HG03159 (cell line): ENCODE measurements at regions not wholly inside any gene's neighbourhood (a gene's known extent, or its start where the extent isn't known, plus 50 kb on each side); places are given as distances from the start of the nearest gene placed in this dataset.
"Not testable (repeated sequence)": the region's sequence is repeated elsewhere in the genome, so short reads cannot be mapped to it uniquely, and the experiment has no call there.

Experiments
- ATAC-seq: cut with Tn5 transposase; IDR thresholded peaks from one replicate; pipeline ENCODE4 v1.9.1; 2021; ENCODE audit warnings: mild to moderate bottlenecking, moderate library complexity; ENCODE audit not compliant: unreplicated experiment

DNA sequence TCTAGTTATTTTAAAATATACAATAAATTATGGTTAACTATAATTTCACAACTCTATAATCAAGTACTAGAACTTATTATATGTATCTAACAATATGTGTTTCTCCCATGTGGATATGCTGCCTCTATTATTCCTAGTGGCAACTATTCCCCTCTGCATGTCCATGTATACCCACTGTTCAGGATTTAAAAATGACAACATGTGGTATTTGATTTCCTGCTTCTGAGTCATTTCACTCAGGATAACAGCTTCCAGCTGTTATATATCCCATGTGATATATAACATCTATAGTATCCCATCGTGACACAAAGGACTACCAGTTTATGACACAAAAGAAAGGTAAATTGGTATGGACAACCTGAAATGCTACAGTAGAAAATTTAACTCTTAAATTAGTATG lies 167.4 kb upstream of the TACR3 start:
- ATAC-seq = no peak

DNA sequence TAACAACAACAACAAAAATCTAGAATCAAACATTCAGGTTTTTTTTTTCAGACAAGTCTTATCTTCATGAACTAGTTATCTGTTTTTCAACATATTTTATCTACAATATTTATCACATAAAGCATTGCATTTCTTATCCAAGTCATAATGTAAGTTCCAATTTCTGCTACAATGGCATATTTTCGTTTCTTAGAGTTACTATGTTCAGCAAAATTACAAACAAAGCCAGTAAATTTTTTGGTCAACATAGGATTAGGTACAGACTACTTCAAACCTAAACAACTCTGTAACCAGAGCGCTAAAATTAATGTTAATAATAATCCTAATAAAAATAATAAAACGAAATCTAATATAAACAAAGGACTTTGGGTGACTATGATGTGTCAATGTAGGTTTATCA lies 165.4 kb upstream of the TACR3 start:
- ATAC-seq = no peak

DNA sequence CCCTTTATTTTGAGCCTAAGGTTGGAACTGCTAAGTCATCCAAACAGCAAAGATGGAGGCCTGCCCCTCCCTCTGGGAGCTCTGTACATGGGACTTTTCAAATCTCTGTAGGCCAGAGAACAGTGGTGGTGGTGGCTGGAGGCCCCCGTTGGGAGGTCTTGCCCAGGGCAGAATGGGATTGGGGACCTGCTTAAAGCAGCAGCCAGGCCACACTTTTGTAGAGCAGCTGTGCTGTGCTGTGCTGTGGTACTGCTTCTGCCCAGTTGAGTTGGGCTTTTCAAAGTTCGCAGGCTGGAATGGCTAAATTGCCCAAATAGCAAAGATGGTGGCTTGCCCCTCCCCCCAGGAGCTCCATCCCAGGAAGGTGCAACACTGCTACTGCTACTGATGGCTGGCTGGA lies 147.5 kb upstream of the TACR3 start:
- no peak for ATAC-seq

DNA sequence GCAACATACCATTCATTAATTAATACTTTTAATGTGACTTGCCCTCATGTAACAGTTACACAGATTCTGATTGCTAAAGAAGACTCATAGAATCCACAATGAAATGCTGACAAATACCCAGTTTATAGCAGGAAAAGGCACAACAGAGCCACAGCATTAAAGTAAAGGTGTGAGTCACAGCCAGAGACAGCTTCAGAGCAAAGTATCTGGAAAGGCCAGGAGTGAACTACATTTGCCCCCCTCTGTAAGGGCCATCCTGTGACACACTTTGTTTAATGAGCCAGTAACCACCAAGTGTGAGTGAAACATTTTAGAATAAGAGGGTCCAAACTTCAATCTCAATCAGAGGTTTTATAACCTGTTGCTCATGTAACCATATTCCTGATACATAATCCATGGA lies 133.8 kb upstream of the TACR3 start:
- ATAC-seq = no peak

DNA sequence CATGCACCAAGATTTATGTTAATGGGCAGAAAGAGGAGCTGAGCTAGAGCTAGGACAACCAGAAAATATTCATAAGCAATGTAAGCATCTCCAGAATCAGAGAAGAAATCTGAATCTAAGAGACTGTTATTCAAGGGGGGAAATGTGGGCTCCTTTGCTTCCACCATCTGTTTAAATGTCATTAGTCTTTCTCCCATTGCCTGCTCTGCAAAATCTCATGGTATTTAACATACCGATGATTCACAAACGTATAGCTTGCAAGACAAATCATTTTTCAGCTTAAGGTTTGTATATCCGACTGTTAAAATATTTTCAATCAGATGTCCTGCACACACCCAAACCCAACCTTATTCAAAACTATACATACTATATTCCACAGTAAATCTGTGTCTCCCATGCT lies 133.4 kb upstream of the TACR3 start:
- no peak for ATAC-seq

DNA sequence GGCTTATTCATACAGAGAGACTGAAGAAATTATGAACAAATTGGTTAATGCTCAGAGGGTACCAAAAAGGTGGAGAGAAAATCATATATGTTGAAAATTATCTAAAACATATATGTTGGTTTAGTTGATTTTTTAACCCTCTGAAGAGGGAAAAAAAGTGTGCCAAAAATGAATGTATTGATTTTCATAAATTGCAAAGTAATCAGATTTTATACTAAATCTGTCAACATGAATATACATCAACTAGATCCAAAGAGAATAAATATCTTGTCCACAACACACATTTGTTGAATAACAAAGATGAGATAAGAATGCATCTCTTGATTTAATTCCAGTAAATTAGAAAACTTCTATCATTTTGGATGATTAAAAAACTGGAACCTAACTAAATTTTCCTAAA lies 125.3 kb upstream of the TACR3 start:
- ATAC-seq = no peak

DNA sequence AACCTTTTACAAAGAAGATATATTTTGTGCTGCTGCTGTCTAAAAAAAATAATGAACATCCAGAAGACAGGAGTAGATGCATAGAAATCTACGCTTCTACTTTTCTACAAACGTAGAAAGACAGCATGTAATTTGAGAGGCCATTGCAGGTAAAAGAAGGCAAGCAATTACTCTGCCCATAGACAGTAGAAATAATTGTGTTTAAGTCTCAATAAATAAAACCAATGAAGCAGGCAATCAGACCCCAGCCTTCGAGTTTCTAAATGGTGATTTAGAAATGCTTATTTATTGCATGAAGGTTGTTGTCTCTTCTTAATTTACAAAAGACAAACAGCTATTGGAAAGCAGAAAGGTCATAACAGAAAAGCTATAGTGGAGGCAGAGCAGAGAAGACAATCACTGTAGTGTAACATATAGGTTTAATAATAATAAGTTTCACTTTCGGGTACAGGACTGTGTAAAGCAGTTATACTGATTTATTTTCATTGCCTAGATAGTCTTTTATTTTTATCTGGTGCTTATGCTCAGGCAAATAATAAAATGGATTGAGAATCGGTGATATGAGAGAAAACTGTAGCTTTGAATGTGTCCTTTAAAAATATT lies 123.0 kb upstream of the TACR3 start:
- ATAC-seq = no peak

DNA sequence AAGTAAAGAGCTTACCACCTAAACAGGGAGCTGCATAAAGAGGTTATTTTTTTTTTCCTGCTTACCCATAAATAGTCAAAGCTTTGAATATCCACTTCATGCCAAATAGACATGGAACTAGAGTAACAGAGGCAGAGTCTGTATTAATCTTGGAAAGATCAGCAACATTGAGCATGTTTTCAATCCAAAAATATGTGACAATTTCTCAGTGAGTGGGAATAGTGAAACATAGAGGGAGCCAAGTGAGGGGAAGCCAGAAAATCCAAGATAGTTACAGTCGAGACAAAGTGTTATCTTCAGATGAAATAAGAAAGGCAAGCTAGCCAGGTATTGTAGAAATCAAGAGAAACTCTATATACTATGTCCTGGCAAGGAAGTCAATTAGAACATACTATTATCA lies 122.3 kb upstream of the TACR3 start:
- no peak for ATAC-seq

DNA sequence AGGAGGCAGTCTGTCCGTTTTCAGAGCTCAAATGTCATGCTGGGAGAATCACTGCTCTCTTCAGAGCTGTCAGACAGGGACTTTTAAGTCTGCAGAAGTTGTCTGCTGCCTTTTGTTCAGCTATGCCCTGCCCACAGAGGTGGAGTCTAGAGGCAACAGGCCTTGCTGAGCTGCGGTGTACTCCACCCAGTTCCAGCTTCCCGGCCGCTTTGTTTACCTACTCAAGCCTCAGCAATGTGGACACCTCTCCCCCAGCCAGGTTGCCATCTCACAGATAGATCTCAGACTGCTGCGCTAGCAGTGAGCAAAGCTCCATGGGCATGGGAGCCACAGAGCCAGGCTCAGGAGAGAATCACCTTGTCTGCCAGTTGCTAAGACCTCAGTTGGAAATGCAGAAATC lies 90.5 kb upstream of the TACR3 start:
- ATAC-seq = not testable (repeated sequence)

DNA sequence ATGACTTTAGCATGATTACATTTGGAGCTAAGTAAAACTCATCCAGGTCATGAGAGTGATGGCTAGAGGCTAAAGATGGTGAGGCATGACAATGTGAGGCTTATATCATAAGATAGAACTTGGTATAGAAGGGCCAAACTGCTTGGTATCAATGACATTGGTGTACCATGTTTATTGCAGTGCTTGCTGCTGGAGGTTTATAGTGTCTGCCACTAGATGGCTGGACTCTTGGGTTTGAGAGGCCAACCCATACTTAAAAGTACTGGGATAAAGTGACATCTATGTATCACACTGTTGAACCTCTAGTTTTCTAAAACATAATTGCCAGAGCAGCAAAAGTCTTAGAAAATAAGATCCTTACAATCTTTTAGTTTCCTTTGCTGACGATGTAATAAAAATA lies 83.0 kb upstream of the TACR3 start:
- ATAC-seq = no peak

DNA sequence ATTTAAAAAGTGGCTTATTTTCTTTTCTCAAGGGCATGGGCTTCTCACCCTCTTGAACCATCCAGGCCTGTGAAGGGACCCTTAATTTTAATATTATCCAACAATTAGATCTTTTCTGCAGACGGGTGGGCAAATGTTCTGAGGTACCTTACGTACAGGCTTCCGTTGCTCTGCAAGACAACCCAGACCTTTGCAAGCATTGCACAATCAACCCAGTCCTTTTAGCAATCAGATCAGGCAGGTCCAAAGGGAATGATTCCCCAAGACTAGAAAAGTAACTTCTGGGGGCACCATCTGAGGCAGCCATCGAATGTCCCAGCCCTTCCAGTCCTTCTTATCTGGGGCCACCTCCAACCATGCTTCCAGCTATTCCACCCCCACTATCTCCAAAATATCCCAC lies 67.3 kb upstream of the TACR3 start:
- ATAC-seq = no peak

DNA sequence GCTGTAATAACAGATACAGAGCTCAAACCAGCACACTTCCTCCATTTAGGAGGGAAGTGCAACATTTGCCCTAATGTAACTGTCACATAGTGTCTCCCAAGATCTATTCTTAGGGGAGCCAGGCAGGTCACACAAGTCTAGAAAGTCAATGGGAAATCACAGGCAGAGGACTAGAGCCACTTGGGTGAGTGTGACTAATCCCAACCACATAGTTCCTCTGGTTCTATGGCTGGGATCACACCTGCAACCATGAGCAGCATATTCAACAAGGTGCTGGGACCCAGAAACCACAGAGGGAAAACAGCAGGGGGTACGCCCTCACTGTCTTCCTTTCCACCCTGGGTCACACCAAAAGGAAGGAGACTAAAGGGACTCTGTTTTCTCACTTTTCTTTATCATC lies 66.8 kb upstream of the TACR3 start:
- ATAC-seq = no peak

DNA sequence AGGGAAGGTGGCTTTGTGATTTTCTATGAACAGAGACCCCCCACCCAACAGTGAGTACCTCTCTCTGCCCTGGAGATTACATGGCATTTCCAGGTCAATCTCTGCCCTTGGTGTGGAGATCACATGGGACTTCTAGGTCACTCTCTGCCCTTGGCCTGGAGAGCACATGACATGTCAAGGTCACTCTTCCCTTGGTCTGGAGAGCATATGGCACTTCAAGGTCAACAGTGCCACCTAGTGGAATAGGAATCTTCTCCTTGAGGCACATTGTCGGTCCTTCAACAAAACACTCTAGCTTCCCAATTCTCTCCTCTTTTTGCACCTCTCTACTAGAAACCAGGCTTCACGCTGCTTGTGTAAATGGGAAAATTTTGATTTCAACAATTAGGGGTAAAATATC lies 66.2 kb upstream of the TACR3 start:
- peak; percentile 73 for ATAC-seq

DNA sequence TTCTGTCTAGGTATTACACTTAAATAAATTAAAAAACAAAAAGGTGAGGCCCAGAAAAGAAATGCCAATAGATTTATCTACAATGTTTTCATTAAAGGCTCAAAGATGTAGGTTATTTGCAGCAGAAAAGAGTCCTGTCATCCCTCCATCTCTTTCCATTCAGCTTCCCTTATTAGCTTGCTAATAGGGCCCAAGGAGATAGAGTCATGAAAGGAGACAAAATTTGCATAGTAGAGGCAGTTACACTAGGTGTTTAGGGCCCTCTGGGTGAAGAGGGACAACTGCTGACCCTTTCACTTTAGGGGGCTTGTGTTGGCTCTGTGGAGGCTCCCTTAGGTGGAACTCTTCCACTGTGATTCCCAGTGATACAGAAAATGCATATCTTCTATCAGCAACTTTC lies 58.4 kb upstream of the TACR3 start:
- ATAC-seq = no peak

DNA sequence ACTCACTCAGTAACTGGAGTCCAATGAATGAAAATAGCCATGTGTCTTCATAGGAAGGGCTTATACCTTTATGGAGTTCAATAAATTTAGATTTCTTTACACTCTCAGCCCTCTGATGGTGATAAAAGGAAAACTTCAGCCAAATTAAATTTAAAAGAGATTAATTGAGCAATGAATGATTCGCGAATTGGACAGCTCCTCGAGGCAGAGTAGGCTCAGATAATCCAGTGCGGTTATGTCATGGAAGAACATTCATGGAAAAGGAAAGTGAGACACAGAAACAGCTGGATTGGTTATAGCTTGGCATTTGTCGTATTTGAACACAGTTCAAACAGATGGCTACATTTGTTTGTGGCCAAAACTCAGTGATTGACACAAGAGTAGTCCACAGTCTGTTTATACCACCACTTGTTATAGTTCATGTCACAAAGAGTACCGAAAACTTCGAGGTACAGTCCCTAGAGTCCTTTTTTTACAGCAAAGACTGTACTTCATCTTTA lies 54.6 kb upstream of the TACR3 start:
- no peak for ATAC-seq

DNA sequence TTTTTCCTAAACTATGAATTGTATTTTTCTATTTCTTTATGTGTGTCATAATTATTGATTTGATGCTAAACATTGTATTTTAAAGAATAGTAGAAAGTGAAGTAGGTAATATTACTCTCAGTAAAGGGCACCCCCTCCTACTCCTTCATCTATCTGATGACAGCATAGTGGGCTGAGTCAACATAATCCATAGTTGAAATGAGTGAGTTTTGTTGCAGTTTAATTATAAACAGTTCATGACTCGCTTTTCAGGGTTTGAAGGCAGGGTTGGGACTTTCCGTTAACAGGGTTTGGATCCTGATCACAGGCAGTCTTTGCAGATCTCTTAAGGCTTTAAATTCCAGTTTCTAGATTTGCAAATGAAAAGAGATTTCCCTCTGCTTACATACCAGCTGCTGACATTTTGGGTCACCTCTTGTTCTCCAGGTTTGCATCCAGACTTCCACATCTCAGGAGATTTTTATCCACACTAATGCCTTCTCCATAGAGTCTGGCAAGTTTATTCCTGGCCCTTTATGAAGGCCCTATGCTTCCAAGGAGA lies 54.0 kb upstream of the TACR3 start:
- no peak for ATAC-seq
